ENCODE measurements at regions not wholly inside any gene's neighbourhood (a gene's known extent, or its start where the extent isn't known, plus 50 kb on each side); places are given as distances from the start of the nearest gene placed in this dataset.
"Not testable (repeated sequence)": the region's sequence is repeated elsewhere in the genome, so short reads cannot be mapped to it uniquely, and the experiment has no call there.

GRCh38 chr13:76297331-76297730 is 588.9 kb downstream of the KCTD12 start:
- no peak for DNase-seq

- no peak for DNase-seq
Measured at GRCh38 chr13:76296751-76297150, 589.5 kb downstream of the KCTD12 start.

DNA sequence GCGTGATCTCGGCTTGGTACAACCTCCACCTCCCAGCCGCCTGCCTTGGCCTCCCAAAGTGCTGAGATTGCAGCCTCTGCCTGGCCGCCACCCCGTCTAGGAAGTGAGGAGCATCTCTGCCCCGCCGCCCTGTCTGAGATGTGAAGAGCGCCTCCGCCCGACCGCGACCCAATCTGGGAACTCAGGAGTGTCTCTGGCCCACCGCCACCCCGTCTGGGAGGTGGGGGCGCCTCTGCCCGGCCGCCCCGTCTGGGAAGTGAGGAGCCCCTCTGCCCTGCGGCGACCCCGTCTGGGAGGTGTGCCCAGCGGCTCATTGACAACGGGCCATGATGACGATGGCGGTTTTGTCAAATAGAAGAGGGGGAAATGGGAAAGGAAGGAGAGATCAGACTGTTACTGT is 591.2 kb downstream of the KCTD12 start:
- peak in 1 of 56 donors; percentile 0 for DNase-seq

GRCh38 chr13:76293751-76294150 is 592.5 kb downstream of the KCTD12 start:
- DNase-seq, result no peak

- no peak for DNase-seq
Measured at GRCh38 chr13:76293346-76293745, 592.9 kb downstream of the KCTD12 start.

GRCh38 chr13:76292726-76293125 is 593.5 kb downstream of the KCTD12 start:
- DNase-seq, result no peak

GRCh38 chr13:76292031-76292430 is 594.2 kb downstream of the KCTD12 start:
- DNase-seq, result no peak

DNA sequence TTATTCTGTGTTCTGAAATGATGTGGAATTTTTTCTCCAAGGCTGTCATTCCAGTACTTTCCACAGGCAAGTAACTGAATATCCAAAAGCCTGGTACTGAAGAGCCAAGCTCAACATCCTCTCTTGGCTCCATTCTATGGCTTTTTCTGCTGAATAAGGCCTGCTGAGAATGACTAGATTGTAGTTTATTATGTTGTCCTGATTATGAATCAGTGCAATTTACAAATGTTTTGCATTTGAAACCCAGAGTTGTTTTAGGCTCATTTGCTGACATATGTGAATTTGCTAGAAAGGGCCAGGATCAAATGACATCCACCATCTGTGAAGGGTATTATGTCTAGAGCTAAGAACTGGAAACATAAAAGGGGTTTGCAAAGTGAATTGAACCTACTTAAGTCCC is 596.6 kb downstream of the KCTD12 start:
- DNase-seq, result no peak

DNA sequence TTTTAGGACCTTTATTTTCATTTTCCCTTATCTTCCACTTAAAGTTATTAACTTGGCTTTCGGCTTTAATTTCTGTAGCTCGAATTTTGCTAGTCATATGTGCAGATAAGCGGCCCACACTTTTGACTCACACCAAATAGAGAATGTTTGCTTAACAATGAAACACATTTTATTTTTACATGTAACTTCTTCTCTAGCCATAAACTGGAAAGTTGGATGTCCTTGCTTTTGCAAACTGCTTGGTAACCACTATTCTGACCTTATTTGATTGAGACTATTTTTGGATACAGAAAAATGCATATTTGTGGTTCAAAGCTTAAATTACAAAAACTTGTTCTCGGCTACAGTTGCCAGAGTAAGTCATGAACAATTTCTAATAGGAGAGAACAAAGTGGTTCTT is 600.0 kb downstream of the KCTD12 start:
- no peak for DNase-seq

DNA sequence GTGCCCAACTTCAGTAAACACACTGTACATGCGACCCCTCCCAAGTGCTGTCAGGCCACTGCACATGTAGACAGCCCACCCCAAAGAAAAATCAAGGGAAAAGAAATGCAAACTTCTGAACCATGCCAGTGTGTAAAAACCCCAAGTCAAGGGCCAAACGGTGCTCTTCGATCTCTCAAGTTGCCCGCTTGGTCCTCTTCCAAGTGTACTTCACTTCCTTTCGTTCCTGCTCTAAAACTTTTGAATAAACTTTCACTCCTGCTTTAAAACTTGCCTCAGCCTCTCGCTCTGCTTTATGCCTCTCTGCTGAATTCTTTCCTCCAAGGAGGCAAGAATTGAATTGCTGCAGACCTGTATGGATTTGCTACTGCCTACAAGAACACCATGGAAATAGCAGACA is 600.7 kb downstream of the KCTD12 start:
- no peak for DNase-seq

GRCh38 chr13:76279766-76280165 is 606.4 kb downstream of the KCTD12 start:
- not testable (repeated sequence) for DNase-seq

DNA sequence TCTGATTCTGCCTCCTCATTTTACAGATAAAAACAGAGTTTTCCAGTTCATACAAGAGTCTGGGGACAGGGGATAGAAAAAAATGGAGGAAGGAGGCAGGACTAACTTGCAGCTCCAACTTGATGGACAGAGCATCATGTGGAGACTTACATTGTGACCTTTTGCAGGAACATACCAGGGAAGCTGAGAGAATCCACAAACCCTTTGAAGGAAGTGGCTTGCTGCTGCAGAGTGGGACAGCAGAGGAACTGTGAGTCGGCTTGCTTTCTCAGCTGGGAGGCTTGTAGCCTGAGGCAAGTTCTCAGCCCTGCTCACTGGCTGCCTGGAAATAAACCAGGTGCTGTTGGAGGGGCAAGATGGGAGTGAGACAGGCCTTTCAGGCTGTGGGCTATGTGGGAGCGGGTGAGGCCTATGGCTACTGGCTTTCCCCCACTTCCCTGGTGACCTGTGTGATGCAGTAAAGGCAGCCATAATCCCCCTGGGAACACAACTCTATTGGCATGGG is 614.4 kb downstream of the KCTD12 start:
- no peak for DNase-seq

DNA sequence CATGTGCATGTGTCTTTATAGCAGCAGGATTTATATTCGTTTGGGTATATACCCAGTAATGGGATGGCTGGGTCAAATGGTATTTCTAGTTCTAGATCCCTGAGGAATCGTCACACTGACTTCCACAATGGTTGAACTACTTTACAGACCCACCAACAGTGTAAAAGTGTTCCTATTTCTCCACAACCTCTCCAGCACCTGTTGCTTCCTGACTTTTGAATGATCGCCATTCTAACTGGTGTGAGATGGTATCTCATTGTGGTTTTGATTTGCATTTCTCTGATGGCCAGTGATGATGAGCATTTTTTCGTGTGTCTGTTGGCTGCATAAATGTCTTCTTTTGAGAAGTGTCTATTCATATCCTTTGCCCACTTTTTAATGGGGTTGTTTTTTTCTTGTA is 617.9 kb downstream of the KCTD12 start:
- DNase-seq, result not testable (repeated sequence)

DNA sequence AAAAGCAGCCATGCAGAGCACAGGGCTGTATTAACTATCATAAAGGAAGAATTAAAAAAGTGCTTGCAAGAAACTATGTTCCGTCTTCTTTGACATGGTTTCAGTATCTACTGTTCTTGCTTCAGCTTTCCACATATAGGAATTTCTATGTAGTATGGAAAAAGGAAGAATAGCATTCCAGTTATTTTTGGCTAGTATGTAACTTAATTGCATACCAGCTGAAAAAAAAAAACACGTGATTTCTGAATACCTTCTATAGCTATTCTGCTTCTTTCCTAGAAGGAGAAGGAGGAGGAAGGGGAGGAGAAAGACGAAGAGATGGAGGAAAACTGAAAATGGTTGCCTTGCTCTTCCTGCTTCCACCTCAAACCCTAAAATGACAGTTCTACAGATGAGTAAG is 619.0 kb downstream of the KCTD12 start:
- DNase-seq, result no peak

GRCh38 chr13:76266561-76266960 is 619.6 kb downstream of the KCTD12 start:
- DNase-seq, result no peak

DNA sequence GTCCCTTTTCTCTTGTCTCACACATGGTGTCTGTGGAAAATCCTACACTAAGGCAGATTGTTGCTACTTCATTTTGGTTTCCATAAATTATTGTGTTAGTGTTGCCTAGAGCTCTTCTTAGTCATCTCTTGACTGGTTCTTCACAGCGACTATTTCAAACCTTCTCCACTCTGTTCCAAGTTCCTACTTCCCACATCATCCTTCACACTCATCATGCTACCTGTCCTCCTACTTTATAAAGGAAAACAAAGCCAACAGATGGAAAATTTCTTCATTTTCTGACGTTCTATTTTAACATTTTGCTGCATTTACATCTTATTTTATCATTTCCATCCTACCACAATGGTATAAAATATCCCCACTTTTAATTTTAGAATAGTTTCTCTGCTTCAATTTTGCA is 614.1 kb downstream of the LMO7 start:
- DNase-seq, result no peak

DNA sequence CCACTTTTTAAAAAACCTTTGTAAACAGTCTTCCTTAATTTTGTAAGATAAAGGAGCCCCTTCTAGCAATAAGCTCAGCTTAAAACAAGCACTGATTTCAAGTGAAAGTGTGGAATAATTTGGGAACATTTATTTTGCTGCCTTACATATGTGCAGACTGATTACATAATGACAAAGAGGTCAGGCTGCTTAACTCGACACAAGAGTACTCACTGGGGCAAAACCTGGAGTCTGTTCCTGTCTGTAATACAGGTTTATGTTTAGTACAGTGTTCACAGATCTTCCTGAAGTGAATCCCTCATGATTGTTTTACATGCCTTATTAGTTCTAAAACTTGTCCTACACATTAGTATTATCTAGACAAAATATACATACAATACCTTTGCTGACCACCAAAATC is 609.8 kb downstream of the LMO7 start:
- DNase-seq, result no peak

DNA sequence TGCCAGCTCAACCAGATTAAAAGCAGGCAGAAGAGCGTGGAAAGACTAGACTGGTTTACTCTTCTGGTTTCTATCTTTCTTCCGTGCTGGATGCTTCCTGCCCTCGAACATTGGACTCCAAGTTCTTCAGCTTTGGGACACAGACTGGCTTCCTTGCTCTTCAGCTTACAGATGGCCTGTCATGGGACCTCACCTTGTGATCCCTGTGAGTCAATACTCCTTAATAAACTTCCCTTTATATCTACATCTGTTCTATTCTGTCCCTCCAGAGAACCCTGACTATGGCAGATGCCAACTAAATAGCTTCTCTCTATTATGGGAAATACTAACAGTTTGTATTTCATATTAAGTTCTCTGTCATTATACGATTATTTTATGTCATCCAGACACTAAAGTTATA is 609.1 kb downstream of the LMO7 start:
- DNase-seq, result no peak

GRCh38 chr13:76243120-76243519 is 607.0 kb downstream of the LMO7 start:
- not testable (repeated sequence) for DNase-seq

- DNase-seq, result no peak
Measured at GRCh38 chr13:76239031-76239680, 603.0 kb downstream of the LMO7 start.

DNA sequence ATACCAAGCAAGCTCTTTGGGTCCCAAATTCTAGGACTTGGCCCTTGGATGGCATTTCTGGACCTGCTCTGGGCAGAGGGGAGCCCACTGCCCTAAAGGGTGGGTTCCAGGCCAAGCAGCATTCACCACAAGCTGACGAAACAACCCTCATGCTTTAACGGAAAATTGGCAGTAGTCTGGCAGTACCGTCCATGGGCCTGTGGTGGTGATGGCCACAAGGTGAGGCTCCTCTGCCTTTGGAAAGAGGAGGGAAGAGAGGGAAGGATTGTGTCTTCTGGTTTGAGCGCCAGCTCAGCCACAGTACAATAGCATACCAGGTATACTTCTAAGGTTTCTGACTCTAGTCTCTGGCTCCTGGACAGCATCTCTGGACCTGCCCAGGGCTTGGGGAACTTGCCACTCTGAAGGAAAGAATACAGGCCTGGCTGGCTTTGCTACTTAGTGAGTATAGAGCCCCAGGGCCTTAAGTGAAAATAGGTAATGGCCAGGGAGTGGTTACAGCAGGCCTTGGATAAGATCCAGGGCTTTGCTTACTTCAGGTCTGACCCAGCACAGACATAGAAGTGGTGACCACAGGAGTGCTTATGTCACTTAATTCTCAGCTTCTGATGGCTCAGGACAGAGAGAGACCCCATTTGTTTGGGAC is 595.5 kb downstream of the LMO7 start:
- no peak for DNase-seq

- DNase-seq, result no peak
Measured at GRCh38 chr13:76229281-76229680, 593.2 kb downstream of the LMO7 start.

DNA sequence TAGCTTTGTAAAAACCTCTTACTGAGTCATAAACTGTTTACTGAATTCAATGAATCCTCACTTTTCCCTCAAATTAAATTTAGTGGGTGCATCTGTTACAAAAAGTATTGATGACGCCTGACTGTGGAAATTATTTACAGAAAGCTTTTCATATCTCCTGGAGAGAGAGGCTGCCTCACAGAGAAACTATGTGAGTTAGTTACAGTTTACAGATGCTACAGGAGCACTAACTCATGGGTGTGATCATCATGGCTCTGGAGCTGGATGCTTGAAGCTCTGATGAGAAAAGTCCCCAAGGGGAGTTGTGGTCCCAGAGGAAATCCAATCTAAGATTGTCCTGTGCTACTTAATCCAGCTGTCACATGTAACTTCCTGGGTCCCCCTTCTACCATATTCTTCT is 590.8 kb downstream of the LMO7 start:
- no peak for DNase-seq

Data from amygdala (tissue), 56 donors.